Esophagus muscularis mucosa (tissue), 4 donors: ENCODE measurements at regions not wholly inside any gene's neighbourhood (a gene's known extent, or its start where the extent isn't known, plus 50 kb on each side); places are given as distances from the start of the nearest gene placed in this dataset.

Source experiments
- DNase-seq: peaks from one replicate; pipeline ENCODE4 v3.0.0-alpha.2; 2017; ENCODE audit errors: extremely low spot score
- H3K27ac ChIP-seq, 4 donors: fragments of 200-600 bp; sonication (generic); replicated peaks in 1 of 4; 1 replicate in 3 of 4; 2 replicates in 1 of 4; pipeline ENCODE4 v1.5.1; 2016 to 2019; ENCODE audit warnings: mild to moderate bottlenecking in 1 of 4
- H3K27me3 ChIP-seq, 4 donors: fragments of 200-600 bp; sonication (generic); one replicate each; pipeline versions ENCODE4 v1.5.1 to v1.6.0; 2016 to 2019
- H3K36me3 ChIP-seq, 4 donors: fragments of 200-600 bp; sonication (generic); one replicate each; pipeline ENCODE4 v1.5.1; 2016 to 2019
- H3K4me1 ChIP-seq, 4 donors: fragments of 200-600 bp; sonication (generic); one replicate each; pipeline ENCODE4 v1.5.1; 2016 to 2019
- H3K4me3 ChIP-seq, 4 donors: fragments of 200-600 bp; sonication (generic); 1 replicate in 2 of 4; 2 replicates in 2 of 4; pipeline ENCODE4 v1.5.1; 2016 to 2019; ENCODE audit warnings: mild to moderate bottlenecking in 4 of 4, moderate library complexity in 1 of 4
- H3K9me3 ChIP-seq, 4 donors: fragments of 200-600 bp; sonication (generic); 1 replicate in 3 of 4; 2 replicates in 1 of 4; pipeline ENCODE4 v1.5.1; 2016 to 2019
- CTCF ChIP-seq, 3 experiments: fragments of 200-600 bp in 2 of 3; fragments of 450-650 bp in 1 of 3; sonication (generic) in 2 of 3; IDR thresholded peaks; one replicate each; pipeline ENCODE4 v1.5.1; 2017 to 2019; ENCODE audit warnings: antibody characterized with exemption in 3 of 3, mild to moderate bottlenecking in 2 of 3, moderate library complexity in 1 of 3
- EP300 ChIP-seq: sonication (generic); formaldehyde crosslinking; IDR thresholded peaks from one replicate; pipeline ENCODE4 v1.6.1; 2017; ENCODE audit warnings: antibody characterized with exemption
- POLR2A ChIP-seq: fragments of 450-650 bp; IDR thresholded peaks from one replicate; pipeline ENCODE4 v1.6.1; 2017; ENCODE audit warnings: antibody characterized with exemption, moderate library complexity, mild to moderate bottlenecking, low read depth
- POLR2AphosphoS5 ChIP-seq, 2 donors: sonication (generic); formaldehyde crosslinking; IDR thresholded peaks; one replicate each; pipeline ENCODE4 v1.6.1; 2017; ENCODE audit warnings: antibody characterized with exemption in 2 of 2
- WGBS: methylation state at CpG from one replicate; pipeline ENCODE4 v1.1.5; 2018; 5-methylcytosine and 5-hydroxymethylcytosine counted together
- intact Hi-C: fragments of 100-400 bp; cut with DNase I; formaldehyde crosslinking; loops from one replicate; pipeline ENCODE4 v1.15.1; 2023

- TF ChIP-seq CTCF (IDR thresholded peaks at IDR 0.05), result no peak
- no peak for TF ChIP-seq POLR2A
- no peak for TF ChIP-seq EP300
- TF ChIP-seq POLR2AphosphoS5 (IDR thresholded peaks at IDR 0.05), result no peak
- WGBS, result 48% methylated on average over 4 of the region's 4 CpGs
Observed at GRCh38 chr3:181265750-181266333, 276.3 kb upstream of the DNAJC19 start.

GRCh38 chr3:181264486-181264885 is 274.9 kb upstream of the DNAJC19 start:
- Histone ChIP-seq H3K4me1 (no peaks in the 10 kb centered on the region), H3K4me3 (no peak overlapping the region), H3K36me3 (no peaks in the 10 kb centered on the region), H3K9me3 (no peaks in the 10 kb centered on the region), H3K27me3 (no peaks in the 10 kb centered on the region), H3K27ac (no peak overlapping the region)
- DNase-seq, result no peak
- TF ChIP-seq POLR2A (no peak), CTCF (IDR thresholded peaks at IDR 0.05) (no peak), POLR2AphosphoS5 (IDR thresholded peaks at IDR 0.05) (no peak), EP300 (no peak)
- intact Hi-C loops, result no loop called here
- WGBS, result 85% methylated on average over 2 of the region's 2 CpGs

More at GRCh38 chr3:181265750-181266333, 276.3 kb upstream of the DNAJC19 start:
- intact Hi-C loops, result no loop called here
- Histone ChIP-seq H3K4me3 (peak overlapping the region in 2 of 4 donors; percentile 17 to 24), H3K36me3 (no peaks in the 10 kb centered on the region), H3K4me1 (no peaks in the 10 kb centered on the region), H3K27me3 (no peaks in the 10 kb centered on the region), H3K27ac (no peak overlapping the region), H3K9me3 (no peaks in the 10 kb centered on the region)
- DNase-seq, result no peak

GRCh38 chr3:181253796-181254195 is 264.3 kb upstream of the DNAJC19 start:
- no peak for DNase-seq
- 43% methylated on average over 3 of the region's 3 CpGs for WGBS
- Histone ChIP-seq H3K27me3 (no peaks in the 10 kb centered on the region), H3K27ac (no peak overlapping the region), H3K4me3 (no peak overlapping the region), H3K4me1 (no peaks in the 10 kb centered on the region), H3K36me3 (no peaks in the 10 kb centered on the region), H3K9me3 (no peaks in the 10 kb centered on the region)
- intact Hi-C loops, result no loop called here
- TF ChIP-seq POLR2A, result no peak
- TF ChIP-seq EP300, result no peak
- TF ChIP-seq CTCF (IDR thresholded peaks at IDR 0.05), result no peak
- TF ChIP-seq POLR2AphosphoS5 (IDR thresholded peaks at IDR 0.05), result no peak

- Histone ChIP-seq H3K27me3 (no peaks in the 10 kb centered on the region), H3K36me3 (no peaks in the 10 kb centered on the region), H3K4me3 (no peak overlapping the region), H3K4me1 (no peaks in the 10 kb centered on the region), H3K27ac (no peak overlapping the region), H3K9me3 (no peaks in the 10 kb centered on the region)
- intact Hi-C loops, result no loop called here
- DNase-seq, result no peak
- WGBS, result 20% methylated on average over 3 of the region's 3 CpGs
- TF ChIP-seq POLR2A (no peak), POLR2AphosphoS5 (IDR thresholded peaks at IDR 0.05) (no peak), EP300 (no peak), CTCF (IDR thresholded peaks at IDR 0.05) (no peak)
Observed at GRCh38 chr3:181252631-181253030, 263.1 kb upstream of the DNAJC19 start.

GRCh38 chr3:181250714-181251113 is 261.2 kb upstream of the DNAJC19 start:
- no peaks in the 10 kb centered on the region for H3K27me3 ChIP-seq
- WGBS, result 74% methylated on average over 3 of the region's 3 CpGs
- no peaks in the 10 kb centered on the region for H3K4me1 ChIP-seq
- H3K4me3 ChIP-seq, result no peak overlapping the region
- H3K27ac ChIP-seq, result no peak overlapping the region
- no peak for TF ChIP-seq CTCF (IDR thresholded peaks at IDR 0.05)
- no peak for TF ChIP-seq POLR2AphosphoS5 (IDR thresholded peaks at IDR 0.05)
- no peak for TF ChIP-seq POLR2A
- TF ChIP-seq EP300, result no peak
- no peaks in the 10 kb centered on the region for H3K9me3 ChIP-seq
- intact Hi-C loops, result no loop called here
- H3K36me3 ChIP-seq, result no peaks in the 10 kb centered on the region
- no peak for DNase-seq
